PC-9 (cell line): ENCODE measurements at regions not wholly inside any gene's neighbourhood (a gene's known extent, or its start where the extent isn't known, plus 50 kb on each side); places are given as distances from the start of the nearest gene placed in this dataset.

Experiments used
- CTCF ChIP-seq: fragments of 200-600 bp; sonication (generic); conservative IDR thresholded peaks from 2 replicates; pipeline ENCODE4 v1.6.1; 2017; ENCODE audit warnings: mixed run types, antibody characterized with exemption, mild to moderate bottlenecking, moderate library complexity
- EZH2 ChIP-seq: fragments of 200-600 bp; sonication (generic); IDR thresholded peaks from 2 replicates; pipeline ENCODE4 v1.8.0; 2017; ENCODE audit warnings: antibody characterized with exemption, low read depth

GRCh38 chr2:49621016-49621415 is 466.7 kb upstream of the FSHR start:
- TF ChIP-seq CTCF (no peak), EZH2 (no peak)
